ENCODE measurements at regions not wholly inside any gene's neighbourhood (a gene's known extent, or its start where the extent isn't known, plus 50 kb on each side); places are given as distances from the start of the nearest gene placed in this dataset.

DNA sequence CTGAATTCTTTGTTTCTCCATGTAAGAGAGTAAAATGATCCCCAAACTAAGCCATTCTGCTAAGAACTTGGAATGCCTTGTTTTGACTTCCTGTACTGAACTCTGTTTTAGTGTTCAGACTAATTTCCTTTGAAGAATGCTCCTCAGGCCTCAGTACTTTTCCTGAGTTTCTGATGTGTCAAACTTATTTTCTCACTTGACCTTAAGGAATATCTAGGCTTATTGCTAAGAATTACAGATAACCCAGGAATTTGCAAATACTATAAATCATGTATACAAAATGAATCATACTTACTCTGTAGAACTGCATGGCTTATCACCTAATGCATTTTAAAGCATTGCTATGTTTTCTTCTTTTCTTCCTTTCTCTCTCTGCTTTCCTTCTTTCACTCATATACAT lies 93.1 kb upstream of the PKP2 start:
- Histone ChIP-seq H3K9ac (no peak overlapping the region), H3K36me3 (ENCODE audit: control insufficient read depth, insufficient read depth, low read length) (no peaks in the 10 kb centered on the region), H3K27ac (no peak overlapping the region), H3K79me2 (no peaks in the 10 kb centered on the region), H3K27me3 (ENCODE audit: control insufficient read depth, insufficient read depth, low read length) (no peaks in the 10 kb centered on the region), H3K4me3 (ENCODE audit: low read depth, low read length) (no peak overlapping the region), H3K4me2 (ENCODE audit: low read length) (no peak overlapping the region), H3K4me1 (no peaks in the 10 kb centered on the region), H3K9me3 (ENCODE audit: control insufficient read depth, low read length) (no peaks in the 10 kb centered on the region), H2AFZ (no peak overlapping the region)
- TF ChIP-seq, protein P1, sequence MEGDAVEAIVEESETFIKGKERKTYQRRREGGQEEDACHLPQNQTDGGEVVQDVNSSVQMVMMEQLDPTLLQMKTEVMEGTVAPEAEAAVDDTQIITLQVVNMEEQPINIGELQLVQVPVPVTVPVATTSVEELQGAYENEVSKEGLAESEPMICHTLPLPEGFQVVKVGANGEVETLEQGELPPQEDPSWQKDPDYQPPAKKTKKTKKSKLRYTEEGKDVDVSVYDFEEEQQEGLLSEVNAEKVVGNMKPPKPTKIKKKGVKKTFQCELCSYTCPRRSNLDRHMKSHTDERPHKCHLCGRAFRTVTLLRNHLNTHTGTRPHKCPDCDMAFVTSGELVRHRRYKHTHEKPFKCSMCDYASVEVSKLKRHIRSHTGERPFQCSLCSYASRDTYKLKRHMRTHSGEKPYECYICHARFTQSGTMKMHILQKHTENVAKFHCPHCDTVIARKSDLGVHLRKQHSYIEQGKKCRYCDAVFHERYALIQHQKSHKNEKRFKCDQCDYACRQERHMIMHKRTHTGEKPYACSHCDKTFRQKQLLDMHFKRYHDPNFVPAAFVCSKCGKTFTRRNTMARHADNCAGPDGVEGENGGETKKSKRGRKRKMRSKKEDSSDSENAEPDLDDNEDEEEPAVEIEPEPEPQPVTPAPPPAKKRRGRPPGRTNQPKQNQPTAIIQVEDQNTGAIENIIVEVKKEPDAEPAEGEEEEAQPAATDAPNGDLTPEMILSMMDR (IDR thresholded peaks at IDR 0.05): no peak

DNA sequence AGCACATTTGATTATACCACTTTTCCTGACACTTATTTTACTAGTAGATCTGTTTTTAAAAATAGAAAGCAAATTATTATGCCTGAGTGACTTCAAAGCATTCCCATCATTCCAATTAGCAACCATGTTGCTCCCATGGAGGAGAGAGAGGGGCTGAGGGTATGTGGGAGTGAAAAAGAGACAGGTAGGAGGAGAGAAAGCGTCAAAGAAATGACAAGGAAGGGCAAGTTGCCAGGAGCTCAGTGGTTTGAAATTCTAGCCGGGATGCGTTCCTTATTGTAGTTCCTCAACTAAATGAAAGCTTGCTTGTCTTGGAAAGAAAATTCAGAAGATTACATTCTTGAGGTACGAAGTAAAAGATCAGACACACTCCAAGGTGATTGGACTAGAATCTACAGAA lies 92.4 kb upstream of the PKP2 start:
- Histone ChIP-seq H3K4me1 (no peaks in the 10 kb centered on the region), H2AFZ (peak overlapping the region; percentile 30), H3K4me3 (ENCODE audit: low read depth, low read length) (no peak overlapping the region), H3K4me2 (ENCODE audit: low read length) (no peak overlapping the region), H3K27ac (no peak overlapping the region), H3K9ac (no peak overlapping the region), H3K9me3 (ENCODE audit: control insufficient read depth, low read length) (no peaks in the 10 kb centered on the region), H3K79me2 (no peaks in the 10 kb centered on the region), H3K36me3 (ENCODE audit: control insufficient read depth, insufficient read depth, low read length) (no peaks in the 10 kb centered on the region), H3K27me3 (ENCODE audit: control insufficient read depth, insufficient read depth, low read length) (no peaks in the 10 kb centered on the region)
- TF ChIP-seq, protein P1 (IDR thresholded peaks at IDR 0.05): no peak

DNA sequence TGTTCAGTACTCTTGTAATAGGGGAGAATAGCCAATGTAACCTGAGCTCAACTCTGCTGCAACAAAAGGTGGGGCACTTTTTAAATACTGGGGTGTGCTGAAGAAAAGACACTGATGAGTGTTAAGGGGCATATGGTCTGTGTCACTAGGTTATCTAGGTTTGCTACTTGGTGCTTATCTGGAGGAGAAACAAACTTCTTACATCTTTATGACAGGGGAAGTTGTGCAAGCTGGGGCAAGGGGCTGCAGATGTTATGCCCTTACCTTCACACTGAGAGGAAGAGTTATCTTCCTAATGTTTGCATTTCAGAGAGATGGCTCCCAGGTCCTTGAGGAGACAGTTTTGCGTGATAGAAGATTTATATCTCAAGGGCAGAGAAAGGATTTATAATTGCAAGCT lies 90.9 kb upstream of the PKP2 start:
- Histone ChIP-seq H3K4me2 (ENCODE audit: low read length) (no peak overlapping the region), H3K9ac (no peak overlapping the region), H2AFZ (no peak overlapping the region), H3K27me3 (ENCODE audit: control insufficient read depth, insufficient read depth, low read length) (no peaks in the 10 kb centered on the region), H3K79me2 (no peaks in the 10 kb centered on the region), H3K36me3 (ENCODE audit: control insufficient read depth, insufficient read depth, low read length) (no peaks in the 10 kb centered on the region), H3K27ac (no peak overlapping the region), H3K9me3 (ENCODE audit: control insufficient read depth, low read length) (no peaks in the 10 kb centered on the region), H3K4me1 (no peaks in the 10 kb centered on the region), H3K4me3 (ENCODE audit: low read depth, low read length) (no peak overlapping the region)
- TF ChIP-seq, protein P1 (IDR thresholded peaks at IDR 0.05): no peak

DNA sequence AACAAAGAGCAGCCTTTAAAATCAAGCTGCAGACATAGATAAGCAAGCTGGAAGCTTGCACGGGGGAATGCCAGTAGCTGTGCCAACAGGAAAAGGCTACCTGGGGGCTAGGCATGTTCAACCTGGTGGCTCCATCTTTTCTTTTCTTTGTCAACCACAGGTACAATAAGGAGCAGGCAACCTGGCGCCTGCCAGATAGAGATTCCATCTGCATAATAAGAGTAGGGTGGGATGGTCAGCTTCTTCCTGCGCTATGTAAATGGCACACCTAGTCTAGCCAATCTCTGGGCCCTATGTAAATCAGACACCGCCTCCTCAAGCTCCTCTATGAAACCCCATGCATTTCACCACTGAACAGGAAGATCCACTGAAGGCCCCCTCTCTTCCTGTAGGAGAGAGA lies 87.4 kb upstream of the PKP2 start:
- TF ChIP-seq, protein P1 (IDR thresholded peaks at IDR 0.05): no peak
- no peaks in the 10 kb centered on the region for H3K79me2 ChIP-seq

DNA sequence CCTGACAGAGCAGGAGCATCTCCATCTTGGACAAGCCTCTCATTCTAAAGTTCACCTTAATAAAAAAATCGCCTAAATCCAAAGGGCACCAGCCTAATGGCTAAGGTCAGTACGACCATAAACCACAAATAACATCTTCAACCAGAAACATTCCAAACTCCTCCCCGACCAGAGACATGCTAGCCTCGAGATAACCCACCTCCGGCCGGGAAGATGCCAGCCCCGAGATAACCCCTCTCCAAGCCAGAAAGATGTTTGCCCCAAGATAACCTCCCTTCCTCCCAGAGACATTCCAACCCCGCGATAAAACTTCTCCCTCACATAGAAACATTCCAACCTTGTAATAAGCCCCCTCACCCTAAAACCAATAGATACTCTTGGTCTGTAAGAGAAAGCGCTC lies 86.8 kb upstream of the PKP2 start:
- Histone ChIP-seq H3K9me3 (ENCODE audit: control insufficient read depth, low read length) (no peaks in the 10 kb centered on the region), H3K4me1 (no peaks in the 10 kb centered on the region), H3K4me3 (ENCODE audit: low read depth, low read length) (no peak overlapping the region), H2AFZ (no peak overlapping the region), H3K9ac (no peak overlapping the region), H3K27me3 (ENCODE audit: control insufficient read depth, insufficient read depth, low read length) (no peaks in the 10 kb centered on the region), H3K4me2 (ENCODE audit: low read length) (no peak overlapping the region), H3K36me3 (ENCODE audit: control insufficient read depth, insufficient read depth, low read length) (no peaks in the 10 kb centered on the region), H3K79me2 (no peaks in the 10 kb centered on the region), H3K27ac (no peak overlapping the region)
- TF ChIP-seq, protein P1 (IDR thresholded peaks at IDR 0.05): no peak

More for the DNA sequence above, 87.4 kb upstream of the PKP2 start:
- H2AFZ ChIP-seq: no peak overlapping the region
- H3K4me3 ChIP-seq (ENCODE audit: low read depth, low read length): no peak overlapping the region
- H3K9me3 ChIP-seq (ENCODE audit: control insufficient read depth, low read length): no peaks in the 10 kb centered on the region
- H3K36me3 ChIP-seq (ENCODE audit: control insufficient read depth, insufficient read depth, low read length): no peaks in the 10 kb centered on the region
- H3K27ac ChIP-seq: no peak overlapping the region
- no peak overlapping the region for H3K4me2 ChIP-seq (ENCODE audit: low read length)
- H3K27me3 ChIP-seq (ENCODE audit: control insufficient read depth, insufficient read depth, low read length): no peaks in the 10 kb centered on the region
- H3K9ac ChIP-seq: no peak overlapping the region
- no peaks in the 10 kb centered on the region for H3K4me1 ChIP-seq

All from parathyroid adenoma (tissue), 2 donors.